Neural crest cell (in vitro differentiated cells): ENCODE measurements at regions not wholly inside any gene's neighbourhood (a gene's known extent, or its start where the extent isn't known, plus 50 kb on each side); places are given as distances from the start of the nearest gene placed in this dataset.

Experiments
- DNase-seq: peaks from one replicate; pipeline ENCODE4 v3.0.0; 2021; ENCODE audit warnings: low read depth, mixed read lengths, low spot score
- H3K27ac Mint-ChIP-seq: one replicate; pipeline ENCODE4 v1.8.0; 2021; ENCODE audit warnings: mild to moderate bottlenecking, mixed read lengths; ENCODE audit not compliant: unreplicated experiment
- H3K27me3 Mint-ChIP-seq: 2 replicates; pipeline ENCODE4 v1.8.0; 2021; ENCODE audit warnings: low read depth, mild to moderate bottlenecking, mixed read lengths
- H3K36me3 Mint-ChIP-seq: 2 replicates; pipeline ENCODE4 v1.8.0; 2021; ENCODE audit warnings: low read depth, mild to moderate bottlenecking, mixed read lengths
- H3K4me1 Mint-ChIP-seq: 2 replicates; pipeline ENCODE4 v1.8.0; 2021; ENCODE audit warnings: mixed read lengths
- H3K4me3 Mint-ChIP-seq: one replicate; pipeline ENCODE4 v1.8.0; 2021; ENCODE audit warnings: mild to moderate bottlenecking, mixed read lengths
- H3K9me3 Mint-ChIP-seq: 2 replicates; pipeline ENCODE4 v1.8.0; 2021; ENCODE audit warnings: mixed read lengths
- CTCF ChIP-seq: fragments of 200-600 bp; sonication (generic); conservative IDR thresholded peaks from 2 replicates; pipeline ENCODE4 v1.5.0; 2021; ENCODE audit warnings: antibody characterized with exemption, mild to moderate bottlenecking

- no peaks in the 10 kb centered on the region for H3K27me3 Mint-ChIP-seq
- H3K27ac Mint-ChIP-seq: peak overlapping the region; percentile 86
- H3K4me1 Mint-ChIP-seq: peaks cover 13% of the 10 kb centered on the region
- no peak for TF ChIP-seq CTCF
- peaks cover 5% of the 10 kb centered on the region for H3K36me3 Mint-ChIP-seq
- no peak overlapping the region for H3K4me3 Mint-ChIP-seq
- no peak for DNase-seq
- peaks cover 14% of the 10 kb centered on the region for H3K9me3 Mint-ChIP-seq
Observed at GRCh38 chr6:15796130-15796771, 133.4 kb upstream of the DTNBP1 start.

- Mint-ChIP-seq H3K27ac (no peak overlapping the region), H3K9me3 (peaks cover 11% of the 10 kb centered on the region), H3K36me3 (peaks cover 5% of the 10 kb centered on the region), H3K4me1 (peaks cover 18% of the 10 kb centered on the region), H3K27me3 (no peaks in the 10 kb centered on the region), H3K4me3 (no peak overlapping the region)
- no peak for TF ChIP-seq CTCF
- DNase-seq: no peak
Observed at GRCh38 chr6:15793826-15794225, 131.0 kb upstream of the DTNBP1 start.

GRCh38 chr6:15793288-15793687, 130.5 kb upstream of the DTNBP1 start:
- TF ChIP-seq CTCF: no peak
- no peaks in the 10 kb centered on the region for H3K27me3 Mint-ChIP-seq
- DNase-seq: no peak
- peak overlapping the region; percentile 64 for H3K27ac Mint-ChIP-seq
- H3K9me3 Mint-ChIP-seq: peaks cover 13% of the 10 kb centered on the region
- H3K36me3 Mint-ChIP-seq: peaks cover 5% of the 10 kb centered on the region
- no peak overlapping the region for H3K4me3 Mint-ChIP-seq
- H3K4me1 Mint-ChIP-seq: peaks cover 18% of the 10 kb centered on the region

- H3K9me3 Mint-ChIP-seq: peaks cover 16% of the 10 kb centered on the region
- H3K36me3 Mint-ChIP-seq: peaks cover 5% of the 10 kb centered on the region
- no peaks in the 10 kb centered on the region for H3K27me3 Mint-ChIP-seq
- no peak overlapping the region for H3K4me3 Mint-ChIP-seq
- no peak for TF ChIP-seq CTCF
- DNase-seq: no peak
- peak overlapping the region; percentile 64 for H3K27ac Mint-ChIP-seq
- peaks cover 18% of the 10 kb centered on the region for H3K4me1 Mint-ChIP-seq
Observed at GRCh38 chr6:15792842-15793241, 130.0 kb upstream of the DTNBP1 start.

GRCh38 chr6:15791448-15792181, 128.8 kb upstream of the DTNBP1 start:
- Mint-ChIP-seq H3K27me3 (no peaks in the 10 kb centered on the region), H3K9me3 (peaks cover 13% of the 10 kb centered on the region), H3K4me3 (no peak overlapping the region), H3K36me3 (no peaks in the 10 kb centered on the region), H3K27ac (no peak overlapping the region), H3K4me1 (peaks cover 18% of the 10 kb centered on the region)
- no peak for DNase-seq
- no peak for TF ChIP-seq CTCF
